Transverse colon (tissue), 3 donors: ENCODE measurements at regions not wholly inside any gene's neighbourhood (a gene's known extent, or its start where the extent isn't known, plus 50 kb on each side); places are given as distances from the start of the nearest gene placed in this dataset.

ENCODE experiments used
- POLR2A ChIP-seq: fragments of 450-650 bp; IDR thresholded peaks from one replicate; pipeline ENCODE4 v1.6.1; 2016; ENCODE audit warnings: antibody characterized with exemption, mild to moderate bottlenecking, moderate library complexity
- TF ChIP-seq, protein P1 (sequence below), 5 experiments: fragments of 200-600 bp in 3 of 5; fragments of 450-650 bp in 2 of 5; sonication (generic) in 3 of 5; IDR thresholded peaks; 1 replicate in 2 of 5; 2 replicates in 3 of 5; pipeline ENCODE4 v1.5.1; 2016 to 2017; ENCODE audit warnings: antibody characterized with exemption in 5 of 5, inconsistent platforms in 3 of 5, mild to moderate bottlenecking in 2 of 5, moderate library complexity in 1 of 5

DNA sequence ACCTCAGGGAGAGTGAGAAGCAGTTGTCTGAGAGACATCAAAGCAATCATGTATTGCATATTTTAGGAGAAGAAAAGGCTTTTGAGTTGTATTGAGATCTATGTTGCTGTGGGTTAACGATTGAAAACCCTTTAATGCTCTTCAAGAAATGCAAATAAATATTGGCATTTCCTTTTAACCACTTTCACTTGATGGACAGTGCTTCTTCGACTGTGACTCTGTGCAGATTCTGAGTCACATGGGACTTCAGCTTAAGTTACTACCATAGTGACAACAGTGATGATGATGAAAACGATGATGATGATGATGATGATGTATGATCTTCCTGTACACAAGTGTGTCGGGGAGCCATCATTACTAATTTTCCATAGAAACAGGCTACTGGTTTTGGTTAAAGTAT, 181.8 kb downstream of the AKAIN1 start:
- no peak for TF ChIP-seq POLR2A
- TF ChIP-seq, protein P1, sequence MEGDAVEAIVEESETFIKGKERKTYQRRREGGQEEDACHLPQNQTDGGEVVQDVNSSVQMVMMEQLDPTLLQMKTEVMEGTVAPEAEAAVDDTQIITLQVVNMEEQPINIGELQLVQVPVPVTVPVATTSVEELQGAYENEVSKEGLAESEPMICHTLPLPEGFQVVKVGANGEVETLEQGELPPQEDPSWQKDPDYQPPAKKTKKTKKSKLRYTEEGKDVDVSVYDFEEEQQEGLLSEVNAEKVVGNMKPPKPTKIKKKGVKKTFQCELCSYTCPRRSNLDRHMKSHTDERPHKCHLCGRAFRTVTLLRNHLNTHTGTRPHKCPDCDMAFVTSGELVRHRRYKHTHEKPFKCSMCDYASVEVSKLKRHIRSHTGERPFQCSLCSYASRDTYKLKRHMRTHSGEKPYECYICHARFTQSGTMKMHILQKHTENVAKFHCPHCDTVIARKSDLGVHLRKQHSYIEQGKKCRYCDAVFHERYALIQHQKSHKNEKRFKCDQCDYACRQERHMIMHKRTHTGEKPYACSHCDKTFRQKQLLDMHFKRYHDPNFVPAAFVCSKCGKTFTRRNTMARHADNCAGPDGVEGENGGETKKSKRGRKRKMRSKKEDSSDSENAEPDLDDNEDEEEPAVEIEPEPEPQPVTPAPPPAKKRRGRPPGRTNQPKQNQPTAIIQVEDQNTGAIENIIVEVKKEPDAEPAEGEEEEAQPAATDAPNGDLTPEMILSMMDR (IDR thresholded peaks at IDR 0.05), result no peak
